K562 (cell line): ENCODE measurements at regions not wholly inside any gene's neighbourhood (a gene's known extent, or its start where the extent isn't known, plus 50 kb on each side); places are given as distances from the start of the nearest gene placed in this dataset.

Experiments used
- ATAC-seq: fragments of 200-7000 bp; cut with Tn5 transposase; 3 replicates; pipeline ENCODE4 v1.9.1; 2020; ENCODE audit warnings: moderate library complexity
- BruUV-seq: library from RNA; stranded (reverse); fragments of 400-500 nt; replicated peaks from 2 replicates; lab custom pipeline; 2021; lab: Mats Ljungman, UMichigan
- CTCF ChIA-PET: fragments of 300-600 bp; formaldehyde crosslinking; extraction: SDS; loops from one replicate; lab custom pipeline; 2021; ENCODE audit warnings: low intra/inter-chr PET ratio; lab: Yijun Ruan, JAX
- POLR2A ChIA-PET: fragments of 300-600, 350-650 bp; sonication (Branson Sonifier 250); formaldehyde crosslinking; extraction: SDS; loops from one replicate; lab custom pipeline; 2021; ENCODE audit warnings: antibody characterized with exemption, inconsistent platforms; lab: Yijun Ruan, JAX
- DNase-seq, 4 experiments: peaks; one replicate each; pipeline versions ENCODE4 v3.0.0 to v3.0.0-alpha.2; 2011 to 2018; ENCODE audit warnings: low spot score in 3 of 4, mixed read lengths in 3 of 4; ENCODE audit errors: extremely low read depth in 1 of 4
- FAIRE-seq: peaks from 2 replicates; lab custom pipeline; 2011; peaks lifted over from hg19 to GRCh38; lab: Jason Lieb, UNC
- H2AFZ ChIP-seq: 2 replicates; pipeline ENCODE4 v1.6.0; 2011; ENCODE audit warnings: low read depth, low read length, control low read depth, inconsistent platforms
- H3K27ac ChIP-seq: fragments of 200-600 bp; 3 replicates; pipeline ENCODE4 v1.8.0; 2011; ENCODE audit warnings: low read depth, mild to moderate bottlenecking, control low read depth, inconsistent platforms, low read length, moderate library complexity, mixed read lengths; ENCODE audit errors: extremely low read depth
- H3K27me3 ChIP-seq, 2 experiments: fragments of 300-600 bp in 1 of 2; 2 replicates in 1 of 2; 3 replicates in 1 of 2; pipeline versions ENCODE4 v1.6.0 to v1.8.0; 2011; ENCODE audit warnings: inconsistent platforms in 2 of 2, low read length in 2 of 2, mild to moderate bottlenecking in 1 of 2, mixed read lengths in 1 of 2, moderate library complexity in 1 of 2; ENCODE audit not compliant: control insufficient read depth in 2 of 2, insufficient read depth in 2 of 2
- H3K36me3 ChIP-seq: fragments of 300-600 bp; 3 replicates; pipeline ENCODE4 v1.8.0; 2011; ENCODE audit warnings: mild to moderate bottlenecking, low read length, inconsistent platforms; ENCODE audit not compliant: control insufficient read depth, insufficient read depth
- H3K4me1 ChIP-seq, 2 experiments: fragments of 200-600 bp in 1 of 2; replicated peaks in 1 of 2; 2 replicates in 1 of 2; 3 replicates in 1 of 2; pipeline versions ENCODE4 v1.5.1 to v1.8.0; 2011; ENCODE audit warnings: inconsistent platforms in 2 of 2, low read length in 2 of 2, mild to moderate bottlenecking in 1 of 2, mixed read lengths in 1 of 2, moderate library complexity in 1 of 2; ENCODE audit not compliant: control insufficient read depth in 2 of 2, insufficient read depth in 2 of 2
- H3K4me2 ChIP-seq: 2 replicates; pipeline ENCODE4 v1.6.1; 2011; ENCODE audit warnings: low read length, control low read depth, inconsistent platforms, mixed read lengths; ENCODE audit not compliant: insufficient read depth
- H3K4me3 ChIP-seq: fragments of 200-600 bp; sonication (generic), shearing (Covaris generic); 2 replicates; pipeline ENCODE4 v1.5.1; 2016; ENCODE audit warnings: control low read depth, inconsistent platforms
- H3K79me2 ChIP-seq: fragments of 200-600 bp; 3 replicates; pipeline ENCODE4 v1.8.0; 2011; ENCODE audit warnings: low read length, inconsistent platforms; ENCODE audit not compliant: control insufficient read depth, insufficient read depth
- H3K9ac ChIP-seq, 2 experiments: 2 replicates each; pipeline versions ENCODE4 v1.6.0 to v1.6.1; 2011; ENCODE audit warnings: low read depth in 2 of 2, low read length in 2 of 2, control low read depth in 1 of 2, inconsistent platforms in 1 of 2, mild to moderate bottlenecking in 1 of 2, mixed read lengths in 1 of 2; ENCODE audit not compliant: insufficient read depth in 1 of 2
- H3K9me1 ChIP-seq: one replicate; pipeline ENCODE4 v1.6.0; 2011; ENCODE audit warnings: inconsistent platforms, mild to moderate bottlenecking, low read length, moderate library complexity; ENCODE audit not compliant: control insufficient read depth, insufficient read depth
- H3K9me3 ChIP-seq: replicated peaks from 2 replicates; pipeline ENCODE4 v1.5.1; 2011; ENCODE audit warnings: low read depth, low read length, inconsistent platforms; ENCODE audit not compliant: control insufficient read depth, insufficient read depth
- H4K20me1 ChIP-seq: replicated peaks from 2 replicates; pipeline ENCODE4 v1.6.1; 2011; ENCODE audit warnings: low read length, inconsistent platforms, mixed read lengths; ENCODE audit not compliant: control insufficient read depth, insufficient read depth
- DMBX1 ChIP-seq: fragments of 250-450 bp; sonication (Bioruptor Pico); IDR thresholded peaks from 2 replicates; pipeline ENCODE4 v1.8.0; 2022; ENCODE audit warnings: inconsistent platforms, mild to moderate bottlenecking, moderate library complexity, borderline replicate concordance
- SIRT6 ChIP-seq: IDR thresholded peaks from one replicate; pipeline ENCODE4 v1.6.1; 2012; ENCODE audit warnings: low read depth, mild to moderate bottlenecking, control low read depth, inconsistent platforms, low read length, moderate library complexity
- SNRNP70 ChIP-seq: fragments of 200-400 bp; formaldehyde crosslinking; optimal IDR thresholded peaks from 2 replicates; pipeline ENCODE3; 2017; ENCODE audit warnings: low read depth, low read length
- THRB ChIP-seq: fragments of 450-650 bp; formaldehyde crosslinking; conservative IDR thresholded peaks from 2 replicates; pipeline ENCODE4 v1.4.0; 2022; ENCODE audit warnings: mild to moderate bottlenecking, missing genetic modification characterization
- ZKSCAN1 ChIP-seq: fragments of 150-350 bp; IDR thresholded peaks from 2 replicates; pipeline ENCODE4 v1.6.1; 2016; ENCODE audit warnings: low read depth, low read length
- ZNF175 ChIP-seq: fragments of 200-800 bp; sonication (Bioruptor generic); IDR thresholded peaks from 2 replicates; pipeline ENCODE4 v1.6.1; 2016; ENCODE audit warnings: low read depth, mild to moderate bottlenecking, missing genetic modification characterization, missing compliant biosample characterization
- WGBS: fragments of 100-300 bp; shearing (Covaris generic); methylation state at CpG from one replicate; pipeline ENCODE4 v1.1.6; 2016; ENCODE audit warnings: low coverage, mixed read lengths; ENCODE audit not compliant: insufficient coverage; ENCODE audit errors: missing lambda C conversion rate; 5-methylcytosine and 5-hydroxymethylcytosine counted together
- in situ Hi-C: fragments of 300-500 bp; cut with MboI; formaldehyde crosslinking; loops from 4 replicates; pipeline ENCODE4 v1.15.0; 2018; ENCODE audit warnings: inconsistent platforms, mixed read lengths
- intact Hi-C: fragments of 100-400 bp; cut with micrococcal nuclease; formaldehyde crosslinking; loops from 2 replicates; pipeline ENCODE4 v1.14.2; 2022

DNA sequence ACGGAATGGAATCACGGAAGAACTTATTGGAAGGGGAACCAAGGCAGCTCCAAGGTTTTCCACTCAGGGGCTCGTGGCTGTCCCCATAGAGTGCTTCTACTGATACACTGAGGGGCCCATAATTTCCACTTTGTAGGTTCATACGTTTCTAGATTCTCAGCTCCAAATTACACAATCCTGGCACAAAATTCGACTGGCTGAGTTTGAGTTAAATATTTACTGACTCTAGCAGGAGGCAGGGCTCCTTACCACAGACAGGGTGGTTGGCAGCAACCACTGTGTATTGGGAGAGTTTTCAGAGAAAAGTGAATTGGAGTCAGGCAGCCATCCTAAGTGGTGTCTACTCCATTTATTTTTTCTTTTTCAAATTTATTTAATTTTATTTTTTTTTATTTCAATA lies 55.4 kb upstream of the SEC61G start:
- TF ChIP-seq ZNF175 (CRISPR knock-in tag) (no peak), THRB (no peak), ZKSCAN1 (no peak), DMBX1 (CRISPR knock-in tag) (no peak), SNRNP70 (no peak), SIRT6 (no peak)
- TF ChIP-seq, all 486 proteins: peak for 0
- Histone ChIP-seq H3K27me3 (no peaks in the 10 kb centered on the region; a peak in 1 of 5 replicates), H3K27ac (no peak overlapping the region), H3K4me3 (no peak overlapping the region), H3K4me2 (no peak overlapping the region), H3K79me2 (no peaks in the 10 kb centered on the region), H2AFZ (no peak overlapping the region), H3K4me1 (no peaks in the 10 kb centered on the region), H3K9me3 (no peaks in the 10 kb centered on the region), H3K9ac (no peak overlapping the region), H3K9me1 (no peaks in the 10 kb centered on the region), H3K36me3 (no peaks in the 10 kb centered on the region), H4K20me1 (no peaks in the 10 kb centered on the region)
- 1% methylated on average over 5 of the region's 5 CpGs for WGBS
- no peak for ATAC-seq
- FAIRE-seq, result no peak
- BruUV-seq, result no TSS peak
- intact Hi-C loops, result no loop called here
- DNase-seq, result no peak
- CTCF ChIA-PET, result no interaction called here
- POLR2A ChIA-PET, result no interaction called here
- in situ Hi-C loops, result no loop called here
